ENCODE measurements at regions not wholly inside any gene's neighbourhood (a gene's known extent, or its start where the extent isn't known, plus 50 kb on each side); places are given as distances from the start of the nearest gene placed in this dataset.

DNA sequence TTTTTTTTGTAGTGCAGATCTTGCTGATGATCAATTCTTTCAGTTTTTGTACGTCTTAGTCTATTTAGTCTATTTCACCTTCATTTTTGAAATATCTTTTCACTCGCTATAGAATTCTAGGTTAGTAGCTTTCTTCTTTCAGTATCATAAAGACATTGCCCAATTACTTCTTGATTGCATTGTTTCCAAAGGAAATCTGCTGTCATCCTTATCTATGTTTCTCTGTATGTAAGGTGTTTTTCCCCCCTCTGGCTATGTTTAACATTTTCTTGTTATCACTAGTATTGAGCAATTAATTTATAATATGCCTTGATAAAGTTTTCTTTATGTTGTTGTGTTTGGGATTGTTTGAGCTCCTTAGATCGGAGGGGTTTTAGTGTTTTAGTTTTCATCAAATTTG lies 171.9 kb downstream of the BMP4 start:
- DNase-seq (ENCODE audit: low read depth, low spot score) = no peak
- TF ChIP-seq, protein P1, sequence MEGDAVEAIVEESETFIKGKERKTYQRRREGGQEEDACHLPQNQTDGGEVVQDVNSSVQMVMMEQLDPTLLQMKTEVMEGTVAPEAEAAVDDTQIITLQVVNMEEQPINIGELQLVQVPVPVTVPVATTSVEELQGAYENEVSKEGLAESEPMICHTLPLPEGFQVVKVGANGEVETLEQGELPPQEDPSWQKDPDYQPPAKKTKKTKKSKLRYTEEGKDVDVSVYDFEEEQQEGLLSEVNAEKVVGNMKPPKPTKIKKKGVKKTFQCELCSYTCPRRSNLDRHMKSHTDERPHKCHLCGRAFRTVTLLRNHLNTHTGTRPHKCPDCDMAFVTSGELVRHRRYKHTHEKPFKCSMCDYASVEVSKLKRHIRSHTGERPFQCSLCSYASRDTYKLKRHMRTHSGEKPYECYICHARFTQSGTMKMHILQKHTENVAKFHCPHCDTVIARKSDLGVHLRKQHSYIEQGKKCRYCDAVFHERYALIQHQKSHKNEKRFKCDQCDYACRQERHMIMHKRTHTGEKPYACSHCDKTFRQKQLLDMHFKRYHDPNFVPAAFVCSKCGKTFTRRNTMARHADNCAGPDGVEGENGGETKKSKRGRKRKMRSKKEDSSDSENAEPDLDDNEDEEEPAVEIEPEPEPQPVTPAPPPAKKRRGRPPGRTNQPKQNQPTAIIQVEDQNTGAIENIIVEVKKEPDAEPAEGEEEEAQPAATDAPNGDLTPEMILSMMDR (IDR thresholded peaks at IDR 0.05; ENCODE audit: low read depth, low read length) = no peak
- ChIA-PET POLR2A (no interaction called here), CTCF (no interaction called here)
- Histone ChIP-seq H3K4me3 (ENCODE audit: low read depth, low read length) (no peak overlapping the region), H3K27me3 (ENCODE audit: control insufficient read depth, insufficient read depth, low read length) (peaks cover 3% of the 10 kb centered on the region), H3K9me3 (ENCODE audit: control insufficient read depth, insufficient read depth, low read length) (no peaks in the 10 kb centered on the region), H3K27ac (ENCODE audit: low read depth, low read length) (no peak overlapping the region)

DNA sequence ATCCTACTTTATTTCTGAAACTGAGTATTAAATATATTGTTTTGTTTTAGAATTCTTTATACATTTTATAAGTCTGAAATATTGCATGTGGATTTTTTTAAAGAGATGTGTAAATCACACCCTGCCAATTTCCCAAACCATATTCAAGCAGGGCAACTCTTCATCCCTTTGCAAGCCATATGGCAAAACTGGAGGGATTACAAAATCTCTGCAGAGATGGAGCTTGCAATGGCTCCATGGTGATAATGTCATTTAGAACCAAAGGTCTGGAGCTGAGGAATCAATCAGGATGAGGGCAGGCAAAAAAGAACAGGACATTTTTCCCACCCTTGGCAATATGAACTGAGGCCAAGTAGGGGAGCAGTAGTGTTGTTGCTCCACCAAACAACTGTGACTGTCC lies 173.4 kb downstream of the BMP4 start:
- no peak for DNase-seq (ENCODE audit: low read depth, low spot score)
- H3K4me3 ChIP-seq (ENCODE audit: low read depth, low read length) = no peak overlapping the region
- H3K27ac ChIP-seq (ENCODE audit: low read depth, low read length) = no peak overlapping the region
- no peaks in the 10 kb centered on the region for H3K9me3 ChIP-seq (ENCODE audit: control insufficient read depth, insufficient read depth, low read length)
- TF ChIP-seq, protein P1 (IDR thresholded peaks at IDR 0.05; ENCODE audit: low read depth, low read length) = no peak
- peaks cover 6% of the 10 kb centered on the region for H3K27me3 ChIP-seq (ENCODE audit: control insufficient read depth, insufficient read depth, low read length)
- ChIA-PET POLR2A (no interaction called here), CTCF (no interaction called here)

DNA sequence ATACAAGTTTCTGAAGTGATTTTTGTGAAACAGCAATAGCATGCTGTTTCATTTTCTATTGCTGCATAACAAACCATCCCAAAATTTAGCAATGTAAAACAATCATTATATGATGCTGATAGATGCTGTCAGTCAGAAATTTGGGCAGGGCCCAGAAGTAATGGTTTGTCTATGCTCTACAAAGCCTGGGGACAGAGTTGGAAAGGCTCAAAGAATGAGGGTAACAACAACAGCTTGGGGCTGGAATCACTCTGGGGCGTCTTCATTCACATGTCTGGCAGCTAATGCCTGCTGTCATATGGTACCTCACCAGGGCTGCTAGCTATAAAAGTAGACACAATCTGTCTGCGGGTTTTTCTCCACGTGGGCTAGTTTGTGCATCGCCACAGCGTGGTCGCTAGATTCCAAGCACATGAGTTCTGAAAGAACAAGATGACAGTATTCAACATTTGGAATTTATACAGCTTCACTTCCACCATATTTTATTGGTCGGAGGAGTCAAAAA lies 176.5 kb downstream of the BMP4 start:
- POLR2A ChIA-PET = no interaction called here
- H3K27ac ChIP-seq (ENCODE audit: low read depth, low read length) = no peak overlapping the region
- no peak overlapping the region for H3K4me3 ChIP-seq (ENCODE audit: low read depth, low read length)
- DNase-seq (ENCODE audit: low read depth, low spot score) = no peak
- no peaks in the 10 kb centered on the region for H3K9me3 ChIP-seq (ENCODE audit: control insufficient read depth, insufficient read depth, low read length)
- CTCF ChIA-PET = interaction anchor here (0.7 kb wide), 1 partner anchor 395 kb away, joined by 3 read pairs; no protein-coding TSS in a partner anchor
- TF ChIP-seq, protein P1 (IDR thresholded peaks at IDR 0.05; ENCODE audit: low read depth, low read length) = no peak
- peaks cover 3% of the 10 kb centered on the region for H3K27me3 ChIP-seq (ENCODE audit: control insufficient read depth, insufficient read depth, low read length)

DNA sequence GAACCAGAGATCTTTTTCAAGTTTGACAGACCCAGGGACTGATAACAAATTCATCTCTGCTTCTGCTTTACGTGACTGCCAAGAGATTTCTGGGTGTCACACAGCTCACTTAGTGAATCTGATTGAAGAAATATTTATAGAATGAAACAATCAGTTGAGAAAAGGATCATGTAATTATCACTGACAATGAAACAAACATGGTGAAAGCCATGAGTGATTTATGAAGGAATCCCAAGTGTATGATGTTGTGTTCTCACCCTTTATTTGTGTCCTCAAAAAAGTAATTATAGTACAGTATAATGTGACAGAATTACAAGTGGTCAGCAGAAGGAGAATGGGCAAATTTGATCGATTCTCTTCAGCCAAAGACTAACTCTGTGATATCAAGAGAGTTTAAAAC lies 177.3 kb downstream of the BMP4 start:
- Histone ChIP-seq H3K27ac (ENCODE audit: low read depth, low read length) (no peak overlapping the region), H3K9me3 (ENCODE audit: control insufficient read depth, insufficient read depth, low read length) (no peaks in the 10 kb centered on the region), H3K27me3 (ENCODE audit: control insufficient read depth, insufficient read depth, low read length) (peaks cover 3% of the 10 kb centered on the region), H3K4me3 (ENCODE audit: low read depth, low read length) (no peak overlapping the region)
- ChIA-PET POLR2A (no interaction called here), CTCF (no interaction called here)
- no peak for DNase-seq (ENCODE audit: low read depth, low spot score)
- TF ChIP-seq, protein P1 (IDR thresholded peaks at IDR 0.05; ENCODE audit: low read depth, low read length) = no peak

DNA sequence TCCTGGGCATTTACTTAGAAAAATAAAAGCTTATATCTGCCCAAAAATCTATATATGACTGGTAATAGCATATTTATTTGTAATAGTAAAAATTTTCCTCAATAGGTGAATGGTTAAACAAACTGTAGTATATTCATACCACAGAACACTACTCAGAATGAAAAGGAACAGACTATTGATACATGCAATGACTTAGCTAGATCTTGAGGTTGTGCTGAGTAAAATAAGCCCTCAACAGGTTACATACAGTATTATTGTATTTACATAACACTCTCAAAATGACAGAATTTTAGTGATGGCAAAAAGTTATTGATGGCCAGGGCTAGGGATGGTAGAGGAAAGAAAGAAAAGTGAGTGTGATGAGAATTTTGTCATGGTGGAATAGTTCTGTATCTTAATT lies 178.4 kb downstream of the BMP4 start:
- DNase-seq (ENCODE audit: low read depth, low spot score) = no peak
- H3K27ac ChIP-seq (ENCODE audit: low read depth, low read length) = no peak overlapping the region
- H3K4me3 ChIP-seq (ENCODE audit: low read depth, low read length) = no peak overlapping the region
- H3K9me3 ChIP-seq (ENCODE audit: control insufficient read depth, insufficient read depth, low read length) = no peaks in the 10 kb centered on the region
- ChIA-PET POLR2A (no interaction called here), CTCF (no interaction called here)
- TF ChIP-seq, protein P1 (IDR thresholded peaks at IDR 0.05; ENCODE audit: low read depth, low read length) = no peak
- peaks cover 3% of the 10 kb centered on the region for H3K27me3 ChIP-seq (ENCODE audit: control insufficient read depth, insufficient read depth, low read length)
